Fibroblast of lung (primary cell): ENCODE measurements at regions not wholly inside any gene's neighbourhood (a gene's known extent, or its start where the extent isn't known, plus 50 kb on each side); places are given as distances from the start of the nearest gene placed in this dataset.

ENCODE experiments used
- DNase-seq, 2 donors: peaks; one replicate each; pipeline versions ENCODE4 v3.0.0 to v3.0.0-alpha.2; 2010; ENCODE audit warnings: low read depth in 2 of 2
- H2AFZ ChIP-seq: 2 replicates; pipeline ENCODE4 v1.5.1; 2012; ENCODE audit warnings: low read length, control low read depth, inconsistent platforms
- H3K27ac ChIP-seq: 2 replicates; pipeline ENCODE4 v1.5.1; 2011; ENCODE audit warnings: low read length, control low read depth; ENCODE audit not compliant: insufficient read depth
- H3K27me3 ChIP-seq: 2 replicates; pipeline ENCODE4 v1.5.1; 2011; ENCODE audit warnings: mild to moderate bottlenecking, low read length; ENCODE audit not compliant: control insufficient read depth, insufficient read depth
- H3K36me3 ChIP-seq: 2 replicates; pipeline ENCODE4 v1.5.1; 2011; ENCODE audit warnings: low read length; ENCODE audit not compliant: control insufficient read depth, insufficient read depth
- H3K4me1 ChIP-seq: 2 replicates; pipeline ENCODE4 v1.5.1; 2011; ENCODE audit warnings: low read length; ENCODE audit not compliant: control insufficient read depth, insufficient read depth; ENCODE audit errors: extremely low read depth
- H3K4me2 ChIP-seq: 2 replicates; pipeline ENCODE4 v1.5.1; 2011; ENCODE audit warnings: low read length, control low read depth; ENCODE audit not compliant: insufficient read depth; ENCODE audit errors: extremely low read depth
- H3K4me3 ChIP-seq, 4 experiments: fragments of 200-600 bp in 1 of 4; sonication (generic) in 1 of 4; replicated peaks in 1 of 4; 2 replicates each; pipeline ENCODE4 v1.5.1; 2011 to 2016; ENCODE audit warnings: low read length in 4 of 4, low read depth in 3 of 4, mild to moderate bottlenecking in 3 of 4, control low read depth in 2 of 4, inconsistent platforms in 1 of 4, mixed read lengths in 1 of 4; ENCODE audit not compliant: insufficient read depth in 1 of 4; ENCODE audit errors: control extremely low read depth in 1 of 4
- H3K79me2 ChIP-seq: 2 replicates; pipeline ENCODE4 v1.5.1; 2012; ENCODE audit warnings: mild to moderate bottlenecking, low read length, inconsistent platforms; ENCODE audit not compliant: control insufficient read depth, insufficient read depth
- H3K9ac ChIP-seq: 2 replicates; pipeline ENCODE4 v1.5.1; 2011; ENCODE audit warnings: mild to moderate bottlenecking, low read length, control low read depth; ENCODE audit not compliant: insufficient read depth
- H3K9me3 ChIP-seq: 2 replicates; pipeline ENCODE4 v1.5.1; 2012; ENCODE audit warnings: low read depth, low read length; ENCODE audit not compliant: control insufficient read depth, insufficient read depth
- H4K20me1 ChIP-seq: 2 replicates; pipeline ENCODE4 v1.5.1; 2011; ENCODE audit warnings: low read length; ENCODE audit not compliant: control insufficient read depth, insufficient read depth; ENCODE audit errors: extremely low read depth
- CTCF ChIP-seq, 2 donors: IDR thresholded peaks in 1 of 2; conservative IDR thresholded peaks in 1 of 2; 1 replicate in 1 of 2; 2 replicates in 1 of 2; pipeline ENCODE4 v1.5.1; 2011 to 2012; ENCODE audit warnings: low read length in 2 of 2, control low read depth in 1 of 2, inconsistent platforms in 1 of 2, low read depth in 1 of 2, mild to moderate bottlenecking in 1 of 2
- EZH2 ChIP-seq: IDR thresholded peaks from 2 replicates; pipeline ENCODE4 v1.5.1; 2012; ENCODE audit warnings: low read length, control low read depth, mild to moderate bottlenecking; ENCODE audit errors: missing control alignments

- Histone ChIP-seq H4K20me1 (no peaks in the 10 kb centered on the region), H3K36me3 (no peaks in the 10 kb centered on the region), H2AFZ (no peak overlapping the region), H3K9me3 (no peaks in the 10 kb centered on the region), H3K27ac (no peak overlapping the region), H3K27me3 (no peaks in the 10 kb centered on the region), H3K9ac (no peak overlapping the region), H3K4me3 (no peak overlapping the region), H3K4me2 (no peak overlapping the region), H3K79me2 (no peaks in the 10 kb centered on the region), H3K4me1 (no peaks in the 10 kb centered on the region)
- no peak for TF ChIP-seq EZH2
- no peak for TF ChIP-seq CTCF (conservative IDR thresholded peaks at IDR 0.05 in 1 of 2, IDR thresholded peaks at IDR 0.05 in 1 of 2; ENCODE audit: low read depth in 1 of 2, low read length in 2 of 2)
- DNase-seq: no peak
Measured at GRCh38 chrX:793216-793770, 162.7 kb downstream of the SHOX start.

- no peaks in the 10 kb centered on the region for H4K20me1 ChIP-seq
- no peaks in the 10 kb centered on the region for H3K27me3 ChIP-seq
- no peaks in the 10 kb centered on the region for H3K9me3 ChIP-seq
- H3K4me3 ChIP-seq: no peak overlapping the region
- H3K4me2 ChIP-seq: no peak overlapping the region
- H3K9ac ChIP-seq: no peak overlapping the region
- H2AFZ ChIP-seq: no peak overlapping the region
- no peak for TF ChIP-seq CTCF (conservative IDR thresholded peaks at IDR 0.05 in 1 of 2, IDR thresholded peaks at IDR 0.05 in 1 of 2; ENCODE audit: low read depth in 1 of 2, low read length in 2 of 2)
- TF ChIP-seq EZH2: no peak
- H3K4me1 ChIP-seq: no peaks in the 10 kb centered on the region
- no peak overlapping the region for H3K27ac ChIP-seq
- no peaks in the 10 kb centered on the region for H3K79me2 ChIP-seq
- H3K36me3 ChIP-seq: no peaks in the 10 kb centered on the region
- DNase-seq: no peak
Measured at GRCh38 chrX:791479-792034, 161.0 kb downstream of the SHOX start.

GRCh38 chrX:790783-791360, 160.3 kb downstream of the SHOX start:
- H3K4me1 ChIP-seq: no peaks in the 10 kb centered on the region
- no peak overlapping the region for H2AFZ ChIP-seq
- H3K36me3 ChIP-seq: no peaks in the 10 kb centered on the region
- no peak for DNase-seq
- H3K9ac ChIP-seq: no peak overlapping the region
- H3K4me3 ChIP-seq: no peak overlapping the region
- H3K27ac ChIP-seq: no peak overlapping the region
- no peak for TF ChIP-seq EZH2
- TF ChIP-seq CTCF (conservative IDR thresholded peaks at IDR 0.05 in 1 of 2, IDR thresholded peaks at IDR 0.05 in 1 of 2; ENCODE audit: low read depth in 1 of 2, low read length in 2 of 2): no peak
- no peaks in the 10 kb centered on the region for H3K9me3 ChIP-seq
- no peak overlapping the region for H3K4me2 ChIP-seq
- H3K79me2 ChIP-seq: no peaks in the 10 kb centered on the region
- H4K20me1 ChIP-seq: no peaks in the 10 kb centered on the region
- no peaks in the 10 kb centered on the region for H3K27me3 ChIP-seq
